Muscle of leg (tissue), 3 donors: ENCODE measurements at regions not wholly inside any gene's neighbourhood (a gene's known extent, or its start where the extent isn't known, plus 50 kb on each side); places are given as distances from the start of the nearest gene placed in this dataset.
"Not testable (repeated sequence)": the region's sequence is repeated elsewhere in the genome, so short reads cannot be mapped to it uniquely, and the experiment has no call there.

Source experiments
- DNase-seq: peaks from one replicate; pipeline ENCODE4 v3.0.0; 2013
- H3K27ac ChIP-seq: one replicate; pipeline ENCODE4 v1.5.1; 2013; ENCODE audit warnings: mild to moderate bottlenecking, low read length, control low read depth
- H3K27me3 ChIP-seq: one replicate; pipeline ENCODE4 v1.6.1; 2013; ENCODE audit warnings: low read length; ENCODE audit not compliant: control insufficient read depth, insufficient read depth
- H3K36me3 ChIP-seq: one replicate; pipeline ENCODE4 v1.6.1; 2013; ENCODE audit warnings: low read length; ENCODE audit not compliant: control insufficient read depth, insufficient read depth
- H3K4me1 ChIP-seq: one replicate; pipeline ENCODE4 v1.6.1; 2013; ENCODE audit warnings: low read length; ENCODE audit not compliant: control insufficient read depth, insufficient read depth
- H3K4me3 ChIP-seq: one replicate; pipeline ENCODE4 v1.5.1; 2013; ENCODE audit warnings: low read length, control low read depth
- H3K9me3 ChIP-seq: replicated peaks from 2 replicates; pipeline ENCODE4 v1.6.1; 2013; ENCODE audit warnings: low read depth, low read length; ENCODE audit not compliant: control insufficient read depth
- WGBS: methylation state at CpG from one replicate; pipeline ENCODE4 v1.1.5; 2013; ENCODE audit warnings: missing lambda C conversion rate; ENCODE audit not compliant: insufficient coverage; 5-methylcytosine and 5-hydroxymethylcytosine counted together

DNA sequence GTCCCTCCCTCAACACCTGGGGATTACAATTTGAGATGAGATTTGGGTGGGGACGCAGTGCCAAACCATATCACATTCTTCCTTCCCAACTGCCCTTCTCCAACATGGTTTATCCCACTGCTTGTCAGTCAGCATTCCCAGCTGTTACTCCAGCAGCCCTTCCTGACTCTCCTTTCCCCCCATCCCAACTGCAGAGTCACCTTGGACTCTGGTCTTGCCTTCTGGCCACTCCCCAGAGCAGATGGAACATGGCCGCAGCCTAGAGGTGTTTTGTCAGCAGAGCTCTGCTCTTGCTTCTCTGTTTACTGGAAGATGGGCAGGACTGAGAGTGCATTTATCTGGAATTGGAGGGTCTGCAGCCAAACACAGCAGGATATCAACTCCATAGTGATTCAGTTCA is 51.2 kb upstream of the MEX3C start:
- Histone ChIP-seq H3K27ac (no peak overlapping the region), H3K4me1 (no peaks in the 10 kb centered on the region), H3K9me3 (no peaks in the 10 kb centered on the region), H3K4me3 (no peak overlapping the region), H3K27me3 (no peaks in the 10 kb centered on the region), H3K36me3 (no peaks in the 10 kb centered on the region)
- WGBS = no CpG with 5 or more reads among the region's 2 CpGs
- peak; percentile 1 for DNase-seq

DNA sequence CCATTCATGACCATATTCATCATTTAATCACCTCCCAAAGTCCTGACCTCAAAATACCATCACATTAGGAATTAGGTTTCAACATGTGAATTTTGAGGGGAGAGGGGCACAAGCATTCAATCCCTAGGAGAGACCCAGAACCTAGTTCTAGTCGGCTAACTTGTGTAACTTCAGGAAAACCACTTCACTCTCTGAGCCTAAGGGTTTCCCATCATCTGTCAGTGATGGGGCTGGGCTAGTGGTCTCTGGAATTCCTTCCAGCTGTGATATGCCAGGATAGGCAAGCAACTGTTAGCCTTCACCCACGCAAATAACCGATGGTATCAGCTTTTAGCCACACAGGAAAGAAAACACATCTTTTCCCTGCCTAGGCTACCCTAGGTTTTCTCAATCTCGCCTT is 52.5 kb upstream of the MEX3C start:
- H3K9me3 ChIP-seq = no peaks in the 10 kb centered on the region
- 88% methylated on average over 3 of the region's 4 CpGs for WGBS
- no peak overlapping the region for H3K27ac ChIP-seq
- DNase-seq = no peak
- no peaks in the 10 kb centered on the region for H3K27me3 ChIP-seq
- H3K36me3 ChIP-seq = no peaks in the 10 kb centered on the region
- H3K4me1 ChIP-seq = no peaks in the 10 kb centered on the region
- no peak overlapping the region for H3K4me3 ChIP-seq

DNA sequence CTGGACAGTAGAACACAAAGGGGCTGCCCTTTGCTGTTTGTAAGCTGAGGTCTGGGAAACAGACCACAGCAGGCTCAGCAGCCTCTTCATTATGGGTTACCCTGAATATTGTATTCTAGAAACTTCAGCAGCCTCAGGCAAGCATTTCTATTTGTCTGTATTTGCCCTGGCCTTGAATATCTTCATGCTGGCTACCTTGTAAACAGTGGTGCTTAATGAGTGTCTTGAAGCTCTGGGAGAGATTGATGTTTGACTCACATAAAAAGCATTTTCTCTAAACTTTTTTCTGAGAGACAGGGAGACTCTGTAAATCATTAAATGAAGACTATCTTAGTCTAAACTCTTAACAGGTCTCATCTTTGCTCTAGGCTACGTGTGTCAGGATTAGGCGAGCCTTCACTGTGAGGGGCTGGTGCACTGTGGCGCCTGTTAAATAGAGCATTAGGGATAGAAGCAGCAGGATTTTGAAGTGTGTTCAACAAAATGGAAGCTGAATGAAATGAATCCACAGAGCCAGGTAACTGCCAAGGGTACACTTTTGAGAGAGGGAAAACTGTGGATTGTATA is 53.1 kb upstream of the MEX3C start:
- no peak for DNase-seq
- H3K27me3 ChIP-seq = no peaks in the 10 kb centered on the region
- WGBS = 74% methylated on average over 3 of the region's 3 CpGs
- H3K4me1 ChIP-seq = no peaks in the 10 kb centered on the region
- no peak overlapping the region for H3K4me3 ChIP-seq
- H3K9me3 ChIP-seq = no peaks in the 10 kb centered on the region
- no peaks in the 10 kb centered on the region for H3K36me3 ChIP-seq
- no peak overlapping the region for H3K27ac ChIP-seq

DNA sequence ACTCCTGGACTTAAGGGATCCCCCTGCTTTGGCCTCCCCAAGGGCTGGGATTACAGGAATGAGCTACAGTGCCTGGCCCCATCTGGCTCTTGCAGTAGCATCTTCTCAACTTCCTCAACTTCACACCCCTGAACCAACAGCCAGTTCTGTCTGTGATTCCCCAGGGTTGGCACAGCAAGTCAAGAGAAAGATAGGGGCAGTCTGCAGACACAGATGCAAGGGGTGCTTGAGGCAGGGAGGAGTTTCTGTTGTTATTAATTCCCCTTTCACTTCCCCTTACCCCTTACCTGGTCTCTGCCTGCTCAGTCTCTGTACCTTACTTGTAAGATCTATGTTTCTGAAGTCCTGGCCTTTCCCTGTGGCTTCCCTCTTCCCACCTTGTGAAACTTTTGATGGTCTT is 54.1 kb upstream of the MEX3C start:
- no peaks in the 10 kb centered on the region for H3K4me1 ChIP-seq
- H3K9me3 ChIP-seq = no peaks in the 10 kb centered on the region
- H3K36me3 ChIP-seq = no peaks in the 10 kb centered on the region
- H3K4me3 ChIP-seq = no peak overlapping the region
- H3K27ac ChIP-seq = no peak overlapping the region
- no peaks in the 10 kb centered on the region for H3K27me3 ChIP-seq
- no peak for DNase-seq

DNA sequence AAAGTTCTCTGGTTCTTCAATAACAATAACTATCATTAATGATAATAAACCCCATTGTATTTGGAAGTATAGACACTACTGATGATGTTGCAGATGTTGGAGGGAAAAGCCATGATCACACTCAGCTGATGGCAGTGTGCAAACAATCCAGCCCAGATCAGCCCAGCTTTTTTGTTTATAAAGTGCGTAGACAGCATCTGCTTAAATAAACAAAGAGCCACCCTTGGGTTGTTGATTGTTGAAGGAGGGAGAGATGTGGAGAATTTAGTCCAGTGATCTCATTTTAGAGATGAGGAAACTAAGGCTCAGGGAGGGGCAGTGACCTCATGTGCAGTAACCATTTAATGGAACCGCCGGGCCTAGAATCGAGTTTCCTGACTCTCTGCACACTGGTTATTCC is 56.0 kb upstream of the MEX3C start:
- Histone ChIP-seq H3K4me3 (no peak overlapping the region), H3K27ac (no peak overlapping the region), H3K4me1 (no peaks in the 10 kb centered on the region), H3K27me3 (no peaks in the 10 kb centered on the region), H3K9me3 (no peaks in the 10 kb centered on the region), H3K36me3 (no peaks in the 10 kb centered on the region)
- DNase-seq = no peak
- WGBS = 97% methylated on average over 4 of the region's 4 CpGs

DNA sequence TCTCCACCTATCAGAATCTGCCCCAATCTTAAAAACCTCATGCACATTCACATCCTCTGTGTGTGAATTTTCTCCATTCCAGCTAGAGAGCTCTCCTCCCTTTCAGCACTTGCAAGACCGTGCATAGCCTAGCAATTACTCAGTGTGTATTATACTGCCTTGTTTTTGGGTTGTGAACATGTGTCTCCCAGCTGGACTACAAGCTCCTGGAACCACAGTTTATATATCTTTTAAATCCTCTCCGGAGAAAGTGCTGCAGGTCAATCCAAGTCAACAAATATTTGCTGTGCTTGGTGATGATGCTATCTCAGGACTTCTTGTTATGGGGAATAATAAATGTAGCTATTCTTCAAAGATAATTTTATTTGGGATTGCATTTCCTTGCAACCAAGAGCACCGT is 58.2 kb upstream of the MEX3C start:
- Histone ChIP-seq H3K9me3 (no peaks in the 10 kb centered on the region), H3K36me3 (no peaks in the 10 kb centered on the region), H3K4me3 (no peak overlapping the region), H3K4me1 (no peaks in the 10 kb centered on the region), H3K27me3 (no peaks in the 10 kb centered on the region), H3K27ac (no peak overlapping the region)
- DNase-seq = no peak
- WGBS = no CpG with 5 or more reads among the region's 3 CpGs

DNA sequence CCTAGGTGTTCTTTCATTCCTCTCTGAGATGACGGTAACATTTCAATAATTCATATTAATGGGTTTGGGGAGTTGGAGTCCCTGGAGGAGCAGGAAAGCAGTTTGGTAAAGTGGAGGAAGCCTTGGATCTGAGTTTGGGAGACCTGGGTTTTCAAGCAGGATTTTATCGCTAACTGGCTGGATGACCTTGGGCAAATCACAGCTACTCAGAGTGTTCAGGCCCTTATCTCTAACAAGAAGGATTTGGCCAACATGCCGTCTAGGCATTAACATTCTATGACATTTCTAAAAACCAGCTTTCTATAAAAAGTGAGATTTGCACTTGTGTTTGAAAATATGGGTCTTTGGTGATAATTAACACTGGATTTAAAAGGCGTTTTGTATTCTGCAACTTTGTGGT is 59.7 kb upstream of the MEX3C start:
- H3K9me3 ChIP-seq = no peaks in the 10 kb centered on the region
- no peak overlapping the region for H3K27ac ChIP-seq
- WGBS = 43% methylated on average over 1 of the region's 4 CpGs
- H3K27me3 ChIP-seq = no peaks in the 10 kb centered on the region
- H3K36me3 ChIP-seq = no peaks in the 10 kb centered on the region
- H3K4me1 ChIP-seq = no peaks in the 10 kb centered on the region
- no peak overlapping the region for H3K4me3 ChIP-seq
- DNase-seq = no peak

DNA sequence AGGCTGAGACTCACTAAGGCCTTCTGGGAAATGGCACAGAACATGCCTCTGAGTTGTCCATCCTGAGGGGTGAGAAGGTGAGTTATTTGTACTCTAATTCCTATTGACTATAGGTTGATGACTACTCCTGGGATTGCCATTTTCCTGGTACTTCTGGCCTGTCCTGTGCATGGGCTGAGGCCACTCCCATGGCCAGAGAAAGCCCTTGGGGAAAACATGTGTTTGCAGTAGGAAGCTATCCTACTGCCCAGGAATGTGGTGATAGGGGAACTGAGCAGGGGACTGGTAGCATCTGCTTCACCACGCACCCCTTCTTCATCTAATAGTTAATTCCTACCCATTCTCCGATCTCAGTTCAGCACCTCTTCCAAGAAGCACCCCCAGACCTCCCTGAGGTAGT is 62.6 kb upstream of the MEX3C start:
- Histone ChIP-seq H3K27ac (no peak overlapping the region), H3K36me3 (no peaks in the 10 kb centered on the region), H3K4me1 (no peaks in the 10 kb centered on the region), H3K9me3 (no peaks in the 10 kb centered on the region), H3K27me3 (no peaks in the 10 kb centered on the region), H3K4me3 (no peak overlapping the region)
- 63% methylated on average over 2 of the region's 2 CpGs for WGBS
- no peak for DNase-seq

DNA sequence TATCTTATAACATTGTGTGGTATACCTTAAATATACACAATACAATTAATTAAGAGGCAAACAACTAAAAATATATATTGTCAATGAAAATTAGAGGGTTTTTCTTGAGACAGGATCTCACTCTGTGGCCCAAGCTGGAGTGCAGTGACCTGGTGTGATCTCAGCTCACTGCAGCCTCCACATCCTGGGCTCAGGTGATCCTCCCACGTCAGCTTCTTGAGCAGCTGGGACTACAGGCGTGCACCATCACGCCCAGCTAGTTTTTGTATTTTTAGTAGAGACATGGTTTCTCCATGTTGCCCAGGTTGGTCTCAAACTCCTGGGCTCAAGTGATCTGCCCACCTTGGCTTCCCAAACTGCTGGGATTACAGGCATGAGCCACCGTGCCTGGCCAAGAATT is 68.6 kb upstream of the MEX3C start:
- not testable (repeated sequence) for H3K4me1 ChIP-seq, H3K27ac ChIP-seq, DNase-seq, H3K36me3 ChIP-seq, H3K4me3 ChIP-seq, H3K27me3 ChIP-seq, H3K9me3 ChIP-seq
- 69% methylated on average over 2 of the region's 4 CpGs for WGBS

DNA sequence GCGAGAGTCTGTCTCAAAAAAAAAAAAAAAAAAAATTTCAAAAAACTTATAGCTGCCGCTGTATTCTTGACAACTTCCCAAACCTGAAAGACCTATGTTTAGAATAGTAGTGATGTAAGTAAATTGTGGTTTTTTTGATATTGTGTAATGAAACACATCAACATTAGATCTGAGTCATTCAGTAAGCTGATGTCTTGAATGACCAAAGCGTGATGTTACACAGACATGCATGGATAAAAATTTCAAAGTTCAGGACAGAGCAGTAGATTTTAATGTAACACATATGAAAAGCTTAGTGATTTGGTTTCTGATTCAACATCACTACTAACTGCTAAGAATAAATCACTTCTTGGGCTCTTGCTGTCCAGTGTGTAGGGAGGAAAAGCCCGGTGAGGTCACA is 69.3 kb upstream of the MEX3C start:
- Histone ChIP-seq H3K27me3 (no peaks in the 10 kb centered on the region), H3K36me3 (no peaks in the 10 kb centered on the region)
- WGBS = no CpG with 5 or more reads among the region's 4 CpGs

DNA sequence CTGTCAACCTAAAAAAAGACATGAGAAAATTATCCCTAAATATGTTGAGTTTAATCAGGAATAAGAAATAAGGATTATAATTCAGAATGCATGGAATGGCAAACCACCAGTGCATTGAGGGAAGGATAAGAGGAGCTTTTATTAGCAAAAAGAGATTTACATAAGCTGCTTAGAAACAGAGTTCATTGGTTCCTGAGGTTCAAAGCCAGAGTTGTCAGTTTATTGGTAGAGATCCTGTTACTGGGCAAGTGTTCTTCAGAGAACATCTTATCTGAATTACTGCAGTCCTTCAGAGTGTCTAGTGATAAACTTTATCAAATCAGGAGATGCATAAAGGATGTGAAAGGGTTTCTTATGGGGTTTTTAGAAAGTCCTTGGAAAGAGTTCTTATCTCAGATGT is 76.0 kb upstream of the MEX3C start:
- H3K27ac ChIP-seq = no peak overlapping the region
- H3K9me3 ChIP-seq = no peaks in the 10 kb centered on the region
- no peak overlapping the region for H3K4me3 ChIP-seq
- no peaks in the 10 kb centered on the region for H3K27me3 ChIP-seq
- no peaks in the 10 kb centered on the region for H3K36me3 ChIP-seq
- peaks cover 13% of the 10 kb centered on the region for H3K4me1 ChIP-seq
- DNase-seq = no peak

More for the DNA sequence above, 69.3 kb upstream of the MEX3C start:
- Histone ChIP-seq H3K4me3 (no peak overlapping the region), H3K27ac (no peak overlapping the region), H3K9me3 (no peaks in the 10 kb centered on the region), H3K4me1 (no peaks in the 10 kb centered on the region)
- no peak for DNase-seq
